CD4-positive, alpha-beta memory T cell (primary cell): ENCODE measurements at regions not wholly inside any gene's neighbourhood (a gene's known extent, or its start where the extent isn't known, plus 50 kb on each side); places are given as distances from the start of the nearest gene placed in this dataset.

Experiments
- CTCF ChIA-PET: fragments of 350-600 bp; sonication (Branson Sonifier 250); formaldehyde crosslinking; loops from one replicate; lab custom pipeline; 2021; ENCODE audit warnings: inconsistent platforms; ENCODE audit not compliant: partially characterized antibody; lab: Charles Lee
- POLR2A ChIA-PET: fragments of 350-600 bp; sonication (Branson Sonifier 250); formaldehyde crosslinking; loops from one replicate; lab custom pipeline; 2021; ENCODE audit not compliant: partially characterized antibody; lab: Charles Lee
- DNase-seq, 5 donors: peaks; one replicate each; pipeline versions ENCODE4 v3.0.0 to v3.0.0-alpha.2; 2020 to 2022; ENCODE audit warnings: mixed read lengths in 1 of 5
- H3K27ac ChIP-seq: one replicate; pipeline ENCODE4 v1.7.0; 2013; ENCODE audit warnings: low read depth, low read length
- H3K27me3 ChIP-seq: 2 replicates; pipeline ENCODE4 v1.7.0; 2013; ENCODE audit warnings: mild to moderate bottlenecking, low read length, moderate library complexity; ENCODE audit not compliant: insufficient read depth
- H3K36me3 ChIP-seq: 2 replicates; pipeline ENCODE4 v1.7.0; 2013; ENCODE audit warnings: mild to moderate bottlenecking, low read length, moderate library complexity; ENCODE audit not compliant: insufficient read depth
- H3K4me1 ChIP-seq: 2 replicates; pipeline ENCODE4 v1.7.0; 2013; ENCODE audit warnings: mild to moderate bottlenecking, low read length, moderate library complexity; ENCODE audit not compliant: insufficient read depth
- H3K4me3 ChIP-seq, 2 donors: one replicate each; pipeline ENCODE4 v1.7.0; 2013; ENCODE audit warnings: low read length in 2 of 2, mild to moderate bottlenecking in 1 of 2
- H3K9me3 ChIP-seq, 2 donors: one replicate each; pipeline ENCODE4 v1.7.0; 2013; ENCODE audit warnings: low read length in 2 of 2, control low read depth in 1 of 2; ENCODE audit not compliant: control insufficient read depth in 1 of 2
- H3K27ac Mint-ChIP-seq, 7 donors: one replicate each; pipeline ENCODE4 v1.8.0; 2020 to 2021; ENCODE audit warnings: mixed read lengths in 7 of 7, mild to moderate bottlenecking in 6 of 7, inconsistent platforms in 3 of 7, moderate library complexity in 3 of 7
- H3K27me3 Mint-ChIP-seq, 2 donors: one replicate each; pipeline ENCODE4 v1.8.0; 2020 to 2021; ENCODE audit warnings: mixed read lengths in 2 of 2
- H3K36me3 Mint-ChIP-seq, 2 donors: one replicate each; pipeline ENCODE4 v1.8.0; 2020 to 2021; ENCODE audit warnings: mixed read lengths in 2 of 2, inconsistent platforms in 1 of 2, mild to moderate bottlenecking in 1 of 2
- H3K4me1 Mint-ChIP-seq, 4 donors: one replicate each; pipeline ENCODE4 v1.8.0; 2020 to 2021; ENCODE audit warnings: mixed read lengths in 4 of 4, mild to moderate bottlenecking in 1 of 4
- H3K4me3 Mint-ChIP-seq, 8 donors: one replicate each; pipeline ENCODE4 v1.8.0; 2020 to 2021; ENCODE audit warnings: mixed read lengths in 8 of 8, mild to moderate bottlenecking in 7 of 8, moderate library complexity in 6 of 8, inconsistent platforms in 3 of 8
- H3K9me3 Mint-ChIP-seq, 8 donors: one replicate each; pipeline ENCODE4 v1.8.0; 2020 to 2021; ENCODE audit warnings: mixed read lengths in 8 of 8, mild to moderate bottlenecking in 5 of 8, inconsistent platforms in 3 of 8, moderate library complexity in 1 of 8
- intact Hi-C: fragments of 100-400 bp; cut with micrococcal nuclease; formaldehyde crosslinking; loops from one replicate; pipeline ENCODE4 v1.15.1; 2023

DNA sequence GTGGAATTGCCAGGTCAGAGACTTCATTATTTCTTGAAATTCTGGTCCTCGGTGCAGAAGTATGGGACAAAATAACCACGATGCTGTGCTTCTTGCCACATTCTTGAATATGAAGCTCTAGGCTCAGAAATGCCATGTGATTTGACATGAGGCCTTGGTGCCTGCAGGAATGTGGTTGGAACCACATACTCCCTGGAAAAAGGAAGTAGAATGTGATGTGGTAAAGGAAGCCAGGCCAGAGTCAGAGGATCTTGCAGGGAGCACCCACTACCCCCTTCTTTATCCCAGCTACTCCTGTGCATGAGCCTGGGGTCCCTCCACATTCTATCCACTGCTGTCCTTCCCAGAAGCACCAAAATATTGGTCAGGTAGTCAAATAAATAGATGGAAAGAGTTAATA, 80.9 kb downstream of the FOXD1 start:
- H3K9me3 Mint-ChIP-seq, result peaks cover 0 to 3% (median 0%) of the 10 kb centered on the region in 8 donors
- intact Hi-C loops, result no loop called here
- CTCF ChIA-PET, result interaction anchor here (1.2 kb wide), 1 partner anchor 83 kb away, joined by 4 read pairs; no protein-coding TSS in a partner anchor

DNA sequence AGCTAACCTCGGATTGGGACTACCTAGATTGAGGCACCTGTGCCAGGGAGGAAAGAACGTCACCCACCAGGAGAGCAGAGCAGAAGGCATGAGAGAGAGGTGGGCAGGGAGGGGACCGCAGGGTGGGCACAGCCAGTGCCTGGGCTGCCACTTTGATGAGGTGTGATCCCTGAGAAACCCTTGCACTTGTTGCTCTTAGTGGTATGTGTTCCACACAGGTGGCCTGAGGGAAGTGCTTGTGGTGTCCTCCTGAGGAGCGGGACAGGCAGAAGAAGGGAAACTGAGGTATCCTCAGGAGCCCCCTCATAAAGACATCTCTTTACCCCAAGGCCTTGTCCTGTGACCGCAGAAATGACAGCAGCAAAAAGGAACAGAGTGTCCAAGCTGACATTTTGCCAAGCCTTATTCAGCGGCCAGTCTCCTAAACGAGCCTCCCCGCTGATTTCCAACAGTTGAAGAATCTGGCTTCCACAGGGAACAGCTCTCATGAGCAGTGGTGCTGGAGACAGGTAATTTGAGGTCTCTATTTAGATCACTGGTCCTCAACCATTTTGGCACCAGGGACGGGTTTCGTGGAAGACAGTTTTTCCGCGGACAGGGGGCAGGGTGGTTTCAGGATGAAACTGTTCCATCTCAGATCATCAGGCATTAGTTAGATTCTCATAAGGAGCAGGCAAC, 82.4 kb downstream of the FOXD1 start:
- no peaks in the 10 kb centered on the region for H3K27me3 ChIP-seq
- Mint-ChIP-seq H3K36me3 (no peaks in the 10 kb centered on the region), H3K27ac (peak overlapping the region in 1 of 7 donors; percentile 21), H3K4me3 (no peak overlapping the region), H3K9me3 (no peaks in the 10 kb centered on the region), H3K27me3 (peaks cover 26 to 30% of the 10 kb centered on the region in 2 donors), H3K4me1 (peaks cover 0 to 2% (median 0%) of the 10 kb centered on the region in 4 donors)
- ChIA-PET CTCF (no interaction called here), POLR2A (no interaction called here)
- H3K4me1 ChIP-seq, result no peaks in the 10 kb centered on the region
- no peaks in the 10 kb centered on the region for H3K36me3 ChIP-seq
- no peak overlapping the region for H3K27ac ChIP-seq
- DNase-seq, result no peak
- intact Hi-C loops, result no loop called here
- no peaks in the 10 kb centered on the region for H3K9me3 ChIP-seq
- H3K4me3 ChIP-seq, result no peak overlapping the region

More for the DNA sequence above, 80.9 kb downstream of the FOXD1 start:
- Histone ChIP-seq H3K27me3 (no peaks in the 10 kb centered on the region), H3K9me3 (no peaks in the 10 kb centered on the region), H3K4me1 (no peaks in the 10 kb centered on the region), H3K4me3 (no peak overlapping the region), H3K36me3 (no peaks in the 10 kb centered on the region), H3K27ac (no peak overlapping the region)
- Mint-ChIP-seq H3K36me3 (no peaks in the 10 kb centered on the region), H3K27me3 (peaks cover 24 to 29% of the 10 kb centered on the region in 2 donors), H3K4me3 (no peak overlapping the region), H3K27ac (no peak overlapping the region), H3K4me1 (no peaks in the 10 kb centered on the region)
- no peak for DNase-seq
- POLR2A ChIA-PET, result no interaction called here

DNA sequence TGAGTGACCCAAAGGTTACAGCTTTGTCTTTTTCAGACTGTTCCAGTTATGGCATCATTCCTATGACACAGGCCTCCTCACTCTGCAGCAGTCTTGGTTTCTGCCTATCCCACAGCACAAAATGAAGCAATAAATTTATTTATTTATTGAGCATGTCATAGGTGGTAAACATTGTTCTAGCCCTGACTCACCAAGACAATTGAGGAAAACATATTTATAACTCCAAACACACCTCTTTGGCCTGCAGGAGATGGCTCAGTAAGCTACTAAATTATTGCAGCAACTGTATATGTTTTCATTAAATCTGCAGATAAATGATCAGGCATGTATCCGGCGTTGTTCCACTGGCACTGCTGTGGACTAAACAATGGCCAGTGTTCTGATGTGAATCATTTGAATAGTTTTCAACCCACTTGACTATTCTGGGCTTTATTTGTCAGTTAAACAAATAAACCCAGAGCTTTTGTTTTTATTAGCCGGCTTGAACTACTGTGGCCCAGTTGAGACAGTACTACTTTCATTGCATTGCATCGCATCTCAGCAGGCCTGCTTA, 83.2 kb downstream of the FOXD1 start:
- Histone ChIP-seq H3K36me3 (no peaks in the 10 kb centered on the region), H3K27me3 (no peaks in the 10 kb centered on the region), H3K4me3 (no peak overlapping the region), H3K27ac (no peak overlapping the region), H3K9me3 (no peaks in the 10 kb centered on the region), H3K4me1 (no peaks in the 10 kb centered on the region)
- POLR2A ChIA-PET, result no interaction called here
- Mint-ChIP-seq H3K36me3 (no peaks in the 10 kb centered on the region), H3K27me3 (peaks cover 28 to 29% of the 10 kb centered on the region in 2 donors), H3K4me3 (no peak overlapping the region), H3K9me3 (peaks cover 0 to 2% (median 0%) of the 10 kb centered on the region in 8 donors), H3K4me1 (peaks cover 0 to 2% (median 0%) of the 10 kb centered on the region in 4 donors), H3K27ac (no peak overlapping the region)
- intact Hi-C loops, result no loop called here
- no peak for DNase-seq
- CTCF ChIA-PET, result interaction anchor here (1.4 kb wide), 1 partner anchor 164 kb away, joined by 3 read pairs; no protein-coding TSS in a partner anchor

DNA sequence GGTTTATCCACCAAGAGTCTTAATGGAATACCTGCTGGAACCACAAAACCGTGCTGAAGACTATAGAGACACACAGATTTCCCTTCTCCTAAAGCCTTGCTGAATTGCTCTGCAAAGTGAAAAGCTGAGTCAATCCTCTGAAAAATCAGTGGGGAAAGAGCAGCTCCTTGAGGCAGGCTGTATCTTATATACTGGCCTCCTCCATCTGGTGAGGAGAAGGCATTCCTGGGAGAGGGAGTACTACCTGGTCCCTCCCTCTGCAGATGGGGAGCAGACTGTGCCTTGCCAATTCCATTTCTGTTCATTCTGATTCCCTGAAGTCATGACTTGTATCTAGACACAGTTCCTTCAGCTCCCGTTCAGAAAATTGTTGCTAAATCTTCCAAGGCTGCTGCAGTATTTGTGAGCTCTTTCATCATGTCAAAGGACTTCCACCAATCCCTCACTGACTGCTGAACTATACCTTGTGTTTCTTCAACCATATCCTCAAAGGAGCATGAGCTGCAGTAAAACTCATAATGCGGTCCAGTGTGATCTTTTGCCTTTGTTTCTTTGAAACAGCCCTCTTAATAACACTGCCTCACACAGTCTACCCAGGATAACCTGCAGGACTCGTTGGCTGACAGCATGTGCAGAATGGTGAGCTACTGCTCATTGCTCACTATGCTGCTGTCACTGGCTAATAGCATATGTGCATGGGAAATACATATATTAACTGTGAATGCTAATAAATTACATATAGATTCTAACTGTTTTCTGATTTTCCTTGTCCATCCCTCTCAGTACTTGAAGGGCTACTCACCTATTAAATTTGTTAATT, 84.5 kb downstream of the FOXD1 start:
- CTCF ChIA-PET, result interaction anchor here (1.0 to 1.4 kb wide), 2 partner anchors 147 to 163 kb away, joined by 3 to 4 read pairs; no protein-coding TSS in a partner anchor
- H3K4me3 ChIP-seq, result no peak overlapping the region
- H3K27ac ChIP-seq, result no peak overlapping the region
- H3K4me1 ChIP-seq, result no peaks in the 10 kb centered on the region
- H3K36me3 ChIP-seq, result no peaks in the 10 kb centered on the region
- intact Hi-C loops, result no loop called here
- no peaks in the 10 kb centered on the region for H3K27me3 ChIP-seq
- Mint-ChIP-seq H3K4me3 (no peak overlapping the region), H3K27ac (no peak overlapping the region), H3K9me3 (peaks cover 0 to 2% (median 0%) of the 10 kb centered on the region in 8 donors), H3K4me1 (peaks cover 0 to 2% (median 0%) of the 10 kb centered on the region in 4 donors), H3K27me3 (peaks cover 27% of the 10 kb centered on the region in 2 donors), H3K36me3 (no peaks in the 10 kb centered on the region)
- no peak for DNase-seq
- H3K9me3 ChIP-seq, result no peaks in the 10 kb centered on the region
- POLR2A ChIA-PET, result no interaction called here

DNA sequence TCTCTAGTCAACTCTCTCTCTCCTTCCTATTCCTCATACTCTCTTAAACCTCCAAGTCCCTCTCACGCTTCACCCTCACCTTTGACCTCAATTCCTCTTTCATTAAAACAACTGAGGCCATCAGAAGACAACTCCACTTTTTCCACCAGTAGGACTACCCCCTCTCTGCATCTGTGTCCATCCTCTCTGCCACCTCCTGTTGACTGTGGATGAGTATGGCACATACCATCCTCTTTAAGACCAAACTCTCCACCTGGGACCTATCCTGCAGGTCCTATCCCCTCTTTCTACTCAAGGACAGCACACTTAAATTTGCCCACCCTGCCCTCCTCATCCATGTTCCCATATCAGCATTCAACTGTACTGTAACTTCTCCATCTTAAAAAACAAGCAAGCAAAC, 89.2 kb downstream of the FOXD1 start:
- Histone ChIP-seq H3K27ac (no peak overlapping the region), H3K9me3 (no peaks in the 10 kb centered on the region), H3K4me1 (no peaks in the 10 kb centered on the region), H3K36me3 (no peaks in the 10 kb centered on the region), H3K4me3 (no peak overlapping the region), H3K27me3 (no peaks in the 10 kb centered on the region)
- no peak for DNase-seq
- POLR2A ChIA-PET, result no interaction called here
- H3K9me3 Mint-ChIP-seq, result peaks cover 0 to 3% (median 0%) of the 10 kb centered on the region in 8 donors
- H3K27ac Mint-ChIP-seq, result no peak overlapping the region
- H3K4me3 Mint-ChIP-seq, result no peak overlapping the region
- intact Hi-C loops, result no loop called here
- H3K27me3 Mint-ChIP-seq, result peaks cover 25 to 43% of the 10 kb centered on the region in 2 donors
- no peaks in the 10 kb centered on the region for H3K36me3 Mint-ChIP-seq
- CTCF ChIA-PET, result no interaction called here
- peaks cover 0 to 5% (median 0%) of the 10 kb centered on the region in 4 donors for H3K4me1 Mint-ChIP-seq

DNA sequence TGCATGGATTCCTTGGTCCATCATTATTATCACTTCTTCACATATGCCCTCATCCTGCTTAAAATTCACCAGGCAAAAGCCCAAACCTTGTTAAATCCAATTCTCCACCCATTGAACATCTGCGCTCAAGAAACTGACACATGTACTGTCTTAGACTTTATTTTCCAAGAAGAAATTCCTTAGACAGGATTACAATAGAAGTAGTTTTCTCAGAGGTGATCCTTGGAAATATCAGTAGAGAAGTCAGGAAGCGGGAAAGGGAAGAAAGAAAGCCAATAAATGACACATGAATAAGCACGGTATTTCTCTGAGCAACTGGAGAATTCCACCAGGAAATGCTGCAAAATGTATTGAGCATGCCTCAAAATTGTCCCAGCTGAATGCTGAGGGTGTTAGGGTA, 90.2 kb downstream of the FOXD1 start:
- Histone ChIP-seq H3K27ac (no peak overlapping the region), H3K4me3 (no peak overlapping the region), H3K36me3 (no peaks in the 10 kb centered on the region), H3K9me3 (no peaks in the 10 kb centered on the region), H3K4me1 (no peaks in the 10 kb centered on the region), H3K27me3 (no peaks in the 10 kb centered on the region)
- H3K4me3 Mint-ChIP-seq, result no peak overlapping the region
- ChIA-PET POLR2A (no interaction called here), CTCF (no interaction called here)
- DNase-seq, result no peak
- H3K27me3 Mint-ChIP-seq, result peaks cover 22 to 37% of the 10 kb centered on the region in 2 donors
- no peak overlapping the region for H3K27ac Mint-ChIP-seq
- H3K9me3 Mint-ChIP-seq, result peaks cover 0 to 3% (median 0%) of the 10 kb centered on the region in 8 donors
- H3K4me1 Mint-ChIP-seq, result peaks cover 0 to 5% (median 0%) of the 10 kb centered on the region in 4 donors
- no peaks in the 10 kb centered on the region for H3K36me3 Mint-ChIP-seq
- intact Hi-C loops, result no loop called here

DNA sequence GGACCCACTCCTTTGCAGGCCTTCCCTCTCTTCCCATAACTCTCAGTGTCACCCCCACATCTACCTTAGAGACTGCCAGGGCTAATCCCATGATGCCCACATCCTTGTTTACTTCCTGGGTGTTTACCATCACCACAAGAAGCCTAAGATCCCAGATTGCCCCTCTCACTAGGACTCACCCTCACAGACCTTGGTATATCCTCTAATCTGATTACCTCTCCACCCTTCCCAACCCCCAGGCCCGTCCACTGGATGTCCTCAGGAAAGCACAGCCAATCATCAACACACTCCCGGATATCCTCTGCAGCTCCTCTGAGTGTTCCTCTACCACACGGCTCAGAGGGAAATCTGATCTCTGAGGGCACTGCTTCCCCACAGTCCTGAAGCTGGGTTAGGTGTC, 91.0 kb downstream of the FOXD1 start:
- intact Hi-C loops, result no loop called here
- Histone ChIP-seq H3K36me3 (no peaks in the 10 kb centered on the region), H3K27me3 (no peaks in the 10 kb centered on the region), H3K4me1 (no peaks in the 10 kb centered on the region), H3K27ac (no peak overlapping the region), H3K9me3 (no peaks in the 10 kb centered on the region), H3K4me3 (no peak overlapping the region)
- ChIA-PET POLR2A (no interaction called here), CTCF (no interaction called here)
- DNase-seq, result no peak
- peaks cover 23 to 37% of the 10 kb centered on the region in 2 donors for H3K27me3 Mint-ChIP-seq
- H3K36me3 Mint-ChIP-seq, result no peaks in the 10 kb centered on the region
- H3K4me3 Mint-ChIP-seq, result no peak overlapping the region
- H3K4me1 Mint-ChIP-seq, result peaks cover 0 to 5% (median 0%) of the 10 kb centered on the region in 4 donors
- peaks cover 0 to 3% (median 0%) of the 10 kb centered on the region in 8 donors for H3K9me3 Mint-ChIP-seq
- no peak overlapping the region for H3K27ac Mint-ChIP-seq
